ENCODE measurements at regions not wholly inside any gene's neighbourhood (a gene's known extent, or its start where the extent isn't known, plus 50 kb on each side); places are given as distances from the start of the nearest gene placed in this dataset.

- TF ChIP-seq CTCF (IDR thresholded peaks at IDR 0.05; ENCODE audit: unreplicated experiment) = no peak
Observed at GRCh38 chr3:5309171-5309570, 121.7 kb downstream of the EDEM1 start.

GRCh38 chr3:5309602-5310001, 122.1 kb downstream of the EDEM1 start:
- no peak for DNase-seq (ENCODE audit: low spot score)
- Mint-ChIP-seq H3K36me3 (ENCODE audit: low read depth, unreplicated experiment) (no peaks in the 10 kb centered on the region), H3K4me3 (ENCODE audit: unreplicated experiment) (no peak overlapping the region), H3K27me3 (ENCODE audit: unreplicated experiment) (peaks cover 2% of the 10 kb centered on the region), H3K4me1 (ENCODE audit: unreplicated experiment) (no peaks in the 10 kb centered on the region), H3K27ac (ENCODE audit: unreplicated experiment) (no peak overlapping the region), H3K9me3 (ENCODE audit: unreplicated experiment) (peaks cover 17% of the 10 kb centered on the region)
- no peak for TF ChIP-seq CTCF (IDR thresholded peaks at IDR 0.05; ENCODE audit: unreplicated experiment)

More at GRCh38 chr3:5309171-5309570, 121.7 kb downstream of the EDEM1 start:
- no peak overlapping the region for H3K4me3 Mint-ChIP-seq (ENCODE audit: unreplicated experiment)
- no peak for DNase-seq (ENCODE audit: low spot score)
- H3K4me1 Mint-ChIP-seq (ENCODE audit: unreplicated experiment) = no peaks in the 10 kb centered on the region
- no peak overlapping the region for H3K27ac Mint-ChIP-seq (ENCODE audit: unreplicated experiment)
- H3K36me3 Mint-ChIP-seq (ENCODE audit: low read depth, unreplicated experiment) = no peaks in the 10 kb centered on the region
- H3K9me3 Mint-ChIP-seq (ENCODE audit: unreplicated experiment) = peaks cover 21% of the 10 kb centered on the region
- peaks cover 2% of the 10 kb centered on the region for H3K27me3 Mint-ChIP-seq (ENCODE audit: unreplicated experiment)

GRCh38 chr3:5310509-5310908, 123.0 kb downstream of the EDEM1 start:
- H3K27me3 Mint-ChIP-seq (ENCODE audit: unreplicated experiment) = peaks cover 2% of the 10 kb centered on the region
- no peak overlapping the region for H3K27ac Mint-ChIP-seq (ENCODE audit: unreplicated experiment)
- H3K9me3 Mint-ChIP-seq (ENCODE audit: unreplicated experiment) = peaks cover 17% of the 10 kb centered on the region
- H3K4me1 Mint-ChIP-seq (ENCODE audit: unreplicated experiment) = no peaks in the 10 kb centered on the region
- no peak overlapping the region for H3K4me3 Mint-ChIP-seq (ENCODE audit: unreplicated experiment)
- no peaks in the 10 kb centered on the region for H3K36me3 Mint-ChIP-seq (ENCODE audit: low read depth, unreplicated experiment)
- no peak for TF ChIP-seq CTCF (IDR thresholded peaks at IDR 0.05; ENCODE audit: unreplicated experiment)
- no peak for DNase-seq (ENCODE audit: low spot score)

- peaks cover 2% of the 10 kb centered on the region for H3K27me3 Mint-ChIP-seq (ENCODE audit: unreplicated experiment)
- H3K4me1 Mint-ChIP-seq (ENCODE audit: unreplicated experiment) = no peaks in the 10 kb centered on the region
- H3K27ac Mint-ChIP-seq (ENCODE audit: unreplicated experiment) = no peak overlapping the region
- no peak for DNase-seq (ENCODE audit: low spot score)
- H3K4me3 Mint-ChIP-seq (ENCODE audit: unreplicated experiment) = no peak overlapping the region
- TF ChIP-seq CTCF (IDR thresholded peaks at IDR 0.05; ENCODE audit: unreplicated experiment) = no peak
- H3K9me3 Mint-ChIP-seq (ENCODE audit: unreplicated experiment) = peaks cover 16% of the 10 kb centered on the region
- H3K36me3 Mint-ChIP-seq (ENCODE audit: low read depth, unreplicated experiment) = no peaks in the 10 kb centered on the region
Observed at GRCh38 chr3:5312290-5312689, 124.8 kb downstream of the EDEM1 start.

- H3K4me3 Mint-ChIP-seq (ENCODE audit: unreplicated experiment) = no peak overlapping the region
- DNase-seq (ENCODE audit: low spot score) = no peak
- H3K4me1 Mint-ChIP-seq (ENCODE audit: unreplicated experiment) = no peaks in the 10 kb centered on the region
- H3K9me3 Mint-ChIP-seq (ENCODE audit: unreplicated experiment) = peaks cover 15% of the 10 kb centered on the region
- no peak overlapping the region for H3K27ac Mint-ChIP-seq (ENCODE audit: unreplicated experiment)
- H3K27me3 Mint-ChIP-seq (ENCODE audit: unreplicated experiment) = peaks cover 2% of the 10 kb centered on the region
- no peaks in the 10 kb centered on the region for H3K36me3 Mint-ChIP-seq (ENCODE audit: low read depth, unreplicated experiment)
- no peak for TF ChIP-seq CTCF (IDR thresholded peaks at IDR 0.05; ENCODE audit: unreplicated experiment)
Observed at GRCh38 chr3:5314897-5315296, 127.4 kb downstream of the EDEM1 start.
